K562 (cell line): ENCODE measurements at regions not wholly inside any gene's neighbourhood (a gene's known extent, or its start where the extent isn't known, plus 50 kb on each side); places are given as distances from the start of the nearest gene placed in this dataset.

Experiments
- ATAC-seq: fragments of 200-7000 bp; cut with Tn5 transposase; 3 replicates; pipeline ENCODE4 v1.9.1; 2020; ENCODE audit warnings: moderate library complexity
- BruUV-seq: library from RNA; stranded (reverse); fragments of 400-500 nt; replicated peaks from 2 replicates; lab custom pipeline; 2021; lab: Mats Ljungman, UMichigan
- CTCF ChIA-PET: fragments of 300-600 bp; formaldehyde crosslinking; extraction: SDS; loops from one replicate; lab custom pipeline; 2021; ENCODE audit warnings: low intra/inter-chr PET ratio; lab: Yijun Ruan, JAX
- POLR2A ChIA-PET: fragments of 300-600, 350-650 bp; sonication (Branson Sonifier 250); formaldehyde crosslinking; extraction: SDS; loops from one replicate; lab custom pipeline; 2021; ENCODE audit warnings: antibody characterized with exemption, inconsistent platforms; lab: Yijun Ruan, JAX
- DNase-seq, 4 experiments: peaks; one replicate each; pipeline versions ENCODE4 v3.0.0 to v3.0.0-alpha.2; 2011 to 2018; ENCODE audit warnings: low spot score in 3 of 4, mixed read lengths in 3 of 4; ENCODE audit errors: extremely low read depth in 1 of 4
- FAIRE-seq: peaks from 2 replicates; lab custom pipeline; 2011; peaks lifted over from hg19 to GRCh38; lab: Jason Lieb, UNC
- H2AFZ ChIP-seq: 2 replicates; pipeline ENCODE4 v1.6.0; 2011; ENCODE audit warnings: low read depth, low read length, control low read depth, inconsistent platforms
- H3K27ac ChIP-seq: fragments of 200-600 bp; 3 replicates; pipeline ENCODE4 v1.8.0; 2011; ENCODE audit warnings: low read depth, mild to moderate bottlenecking, control low read depth, inconsistent platforms, low read length, moderate library complexity, mixed read lengths; ENCODE audit errors: extremely low read depth
- H3K27me3 ChIP-seq, 2 experiments: fragments of 300-600 bp in 1 of 2; 2 replicates in 1 of 2; 3 replicates in 1 of 2; pipeline versions ENCODE4 v1.6.0 to v1.8.0; 2011; ENCODE audit warnings: inconsistent platforms in 2 of 2, low read length in 2 of 2, mild to moderate bottlenecking in 1 of 2, mixed read lengths in 1 of 2, moderate library complexity in 1 of 2; ENCODE audit not compliant: control insufficient read depth in 2 of 2, insufficient read depth in 2 of 2
- H3K36me3 ChIP-seq: fragments of 300-600 bp; 3 replicates; pipeline ENCODE4 v1.8.0; 2011; ENCODE audit warnings: mild to moderate bottlenecking, low read length, inconsistent platforms; ENCODE audit not compliant: control insufficient read depth, insufficient read depth
- H3K4me1 ChIP-seq, 2 experiments: fragments of 200-600 bp in 1 of 2; replicated peaks in 1 of 2; 2 replicates in 1 of 2; 3 replicates in 1 of 2; pipeline versions ENCODE4 v1.5.1 to v1.8.0; 2011; ENCODE audit warnings: inconsistent platforms in 2 of 2, low read length in 2 of 2, mild to moderate bottlenecking in 1 of 2, mixed read lengths in 1 of 2, moderate library complexity in 1 of 2; ENCODE audit not compliant: control insufficient read depth in 2 of 2, insufficient read depth in 2 of 2
- H3K4me2 ChIP-seq: 2 replicates; pipeline ENCODE4 v1.6.1; 2011; ENCODE audit warnings: low read length, control low read depth, inconsistent platforms, mixed read lengths; ENCODE audit not compliant: insufficient read depth
- H3K4me3 ChIP-seq: fragments of 200-600 bp; sonication (generic), shearing (Covaris generic); 2 replicates; pipeline ENCODE4 v1.5.1; 2016; ENCODE audit warnings: control low read depth, inconsistent platforms
- H3K79me2 ChIP-seq: fragments of 200-600 bp; 3 replicates; pipeline ENCODE4 v1.8.0; 2011; ENCODE audit warnings: low read length, inconsistent platforms; ENCODE audit not compliant: control insufficient read depth, insufficient read depth
- H3K9ac ChIP-seq, 2 experiments: 2 replicates each; pipeline versions ENCODE4 v1.6.0 to v1.6.1; 2011; ENCODE audit warnings: low read depth in 2 of 2, low read length in 2 of 2, control low read depth in 1 of 2, inconsistent platforms in 1 of 2, mild to moderate bottlenecking in 1 of 2, mixed read lengths in 1 of 2; ENCODE audit not compliant: insufficient read depth in 1 of 2
- H3K9me1 ChIP-seq: one replicate; pipeline ENCODE4 v1.6.0; 2011; ENCODE audit warnings: inconsistent platforms, mild to moderate bottlenecking, low read length, moderate library complexity; ENCODE audit not compliant: control insufficient read depth, insufficient read depth
- H3K9me3 ChIP-seq: replicated peaks from 2 replicates; pipeline ENCODE4 v1.5.1; 2011; ENCODE audit warnings: low read depth, low read length, inconsistent platforms; ENCODE audit not compliant: control insufficient read depth, insufficient read depth
- H4K20me1 ChIP-seq: replicated peaks from 2 replicates; pipeline ENCODE4 v1.6.1; 2011; ENCODE audit warnings: low read length, inconsistent platforms, mixed read lengths; ENCODE audit not compliant: control insufficient read depth, insufficient read depth
- HINFP ChIP-seq: fragments of 450-650 bp; conservative IDR thresholded peaks from 2 replicates; pipeline ENCODE4 v1.6.1; 2016; ENCODE audit warnings: missing genetic modification characterization, low read depth, mild to moderate bottlenecking, control low read depth, missing compliant biosample characterization
- KAT2B ChIP-seq: IDR thresholded peaks from one replicate; pipeline ENCODE4 v1.6.1; 2012; ENCODE audit warnings: low read depth, mild to moderate bottlenecking, control low read depth, inconsistent platforms, low read length, moderate library complexity
- ZBTB5 ChIP-seq: fragments of 450-650 bp; IDR thresholded peaks from 2 replicates; pipeline ENCODE4 v1.6.1; 2017; ENCODE audit warnings: antibody characterized with exemption
- in situ Hi-C: fragments of 300-500 bp; cut with MboI; formaldehyde crosslinking; loops from 4 replicates; pipeline ENCODE4 v1.15.0; 2018; ENCODE audit warnings: inconsistent platforms, mixed read lengths
- intact Hi-C: fragments of 100-400 bp; cut with micrococcal nuclease; formaldehyde crosslinking; loops from 2 replicates; pipeline ENCODE4 v1.14.2; 2022

- Histone ChIP-seq H2AFZ (no peak overlapping the region), H3K4me1 (no peaks in the 10 kb centered on the region), H3K27me3 (no peaks in the 10 kb centered on the region), H3K9me1 (no peaks in the 10 kb centered on the region), H3K79me2 (no peaks in the 10 kb centered on the region), H3K36me3 (no peaks in the 10 kb centered on the region), H3K9ac (no peak overlapping the region), H3K4me2 (no peak overlapping the region), H3K4me3 (no peak overlapping the region), H3K9me3 (no peaks in the 10 kb centered on the region), H3K27ac (no peak overlapping the region)
- no TSS peak for BruUV-seq
- CTCF ChIA-PET = no interaction called here
- intact Hi-C loops = no loop called here
- FAIRE-seq (no peak), DNase-seq (no peak), ATAC-seq (no peak)
- in situ Hi-C loops = no loop called here
- POLR2A ChIA-PET = no interaction called here
- TF ChIP-seq KAT2B (no peak), HINFP (no peak), ZBTB5 (no peak)
- TF ChIP-seq, all 486 proteins: peak for 0
- H4K20me1 ChIP-seq = no peaks in the 10 kb centered on the region
Measured at GRCh38 chr5:110268283-110268682, 458.2 kb downstream of the TMEM232 start.
